Panc1 (cell line): ENCODE measurements at regions not wholly inside any gene's neighbourhood (a gene's known extent, or its start where the extent isn't known, plus 50 kb on each side); places are given as distances from the start of the nearest gene placed in this dataset.

ENCODE experiments used
- CTCF ChIP-seq: fragments of 450-650 bp; IDR thresholded peaks from 2 replicates; pipeline ENCODE4 v1.5.1; 2017; ENCODE audit warnings: mild to moderate bottlenecking
- POLR2AphosphoS5 ChIP-seq: IDR thresholded peaks from 2 replicates; pipeline ENCODE4 v1.6.1; 2012; ENCODE audit warnings: mild to moderate bottlenecking, low read depth, low read length, moderate library complexity
- REST ChIP-seq, 2 experiments: IDR thresholded peaks; 2 replicates each; pipeline ENCODE4 v1.6.1; 2011 to 2012; ENCODE audit warnings: low read depth in 2 of 2, control low read depth in 1 of 2, low read length in 1 of 2, mild to moderate bottlenecking in 1 of 2, moderate library complexity in 1 of 2; ENCODE audit not compliant: insufficient read depth in 1 of 2
- TCF7L2 ChIP-seq: IDR thresholded peaks from 2 replicates; pipeline ENCODE4 v1.6.1; 2011; ENCODE audit warnings: mild to moderate bottlenecking, low read depth, low read length, inconsistent platforms

GRCh38 chr9:107142430-107142829 is 140.6 kb upstream of the RAD23B start:
- TF ChIP-seq CTCF (no peak), REST (IDR thresholded peaks at IDR 0.05; ENCODE audit: insufficient read depth in 1 of 2, low read depth in 2 of 2, low read length in 1 of 2) (no peak), POLR2AphosphoS5 (no peak), TCF7L2 (no peak)
